ENCODE measurements at regions not wholly inside any gene's neighbourhood (a gene's known extent, or its start where the extent isn't known, plus 50 kb on each side); places are given as distances from the start of the nearest gene placed in this dataset.

GRCh38 chr10:29130190-29130673 is 158.6 kb upstream of the LYZL1 start:
- DNase-seq = peak; percentile 9

- DNase-seq = no peak
Measured at GRCh38 chr10:29131952-29132547, 156.8 kb upstream of the LYZL1 start.

GRCh38 chr10:29132551-29133111 is 156.2 kb upstream of the LYZL1 start:
- DNase-seq = no peak

- DNase-seq = no peak
Measured at GRCh38 chr10:29135337-29135736, 153.5 kb upstream of the LYZL1 start.

GRCh38 chr10:29136411-29136810 is 152.5 kb upstream of the LYZL1 start:
- DNase-seq = no peak

GRCh38 chr10:29140151-29140550 is 148.7 kb upstream of the LYZL1 start:
- DNase-seq = no peak

GRCh38 chr10:29140991-29141390 is 147.9 kb upstream of the LYZL1 start:
- no peak for DNase-seq

GRCh38 chr10:29141761-29142160 is 147.1 kb upstream of the LYZL1 start:
- no peak for DNase-seq

- DNase-seq = no peak
Measured at GRCh38 chr10:29142516-29143314, 146.2 kb upstream of the LYZL1 start.

- no peak for DNase-seq
Measured at GRCh38 chr10:29144126-29144525, 144.7 kb upstream of the LYZL1 start.

GRCh38 chr10:29146311-29147100 is 142.4 kb upstream of the LYZL1 start:
- DNase-seq = no peak

GRCh38 chr10:29150010-29150409 is 138.9 kb upstream of the LYZL1 start:
- DNase-seq = no peak

- DNase-seq = no peak
Measured at GRCh38 chr10:29151005-29151404, 137.9 kb upstream of the LYZL1 start.

GRCh38 chr10:29157321-29157720 is 131.5 kb upstream of the LYZL1 start:
- no peak for DNase-seq

GRCh38 chr10:29158066-29158465 is 130.8 kb upstream of the LYZL1 start:
- DNase-seq = no peak

- no peak for DNase-seq
Measured at GRCh38 chr10:29160150-29160617, 128.7 kb upstream of the LYZL1 start.

- no peak for DNase-seq
Measured at GRCh38 chr10:29163746-29164145, 125.1 kb upstream of the LYZL1 start.

- DNase-seq = no peak
Measured at GRCh38 chr10:29166713-29167112, 122.2 kb upstream of the LYZL1 start.

GRCh38 chr10:29169021-29169420 is 119.8 kb upstream of the LYZL1 start:
- no peak for DNase-seq

- no peak for DNase-seq
Measured at GRCh38 chr10:29171717-29172116, 117.2 kb upstream of the LYZL1 start.

GRCh38 chr10:29174389-29174788 is 114.5 kb upstream of the LYZL1 start:
- DNase-seq = no peak

GRCh38 chr10:29176845-29177832 is 111.7 kb upstream of the LYZL1 start:
- no peak for DNase-seq

Data from NCI-H1105 treated with DMSO at 0.1 percent for 48 hours (cell line).